ENCODE measurements at regions not wholly inside any gene's neighbourhood (a gene's known extent, or its start where the extent isn't known, plus 50 kb on each side); places are given as distances from the start of the nearest gene placed in this dataset.

DNA sequence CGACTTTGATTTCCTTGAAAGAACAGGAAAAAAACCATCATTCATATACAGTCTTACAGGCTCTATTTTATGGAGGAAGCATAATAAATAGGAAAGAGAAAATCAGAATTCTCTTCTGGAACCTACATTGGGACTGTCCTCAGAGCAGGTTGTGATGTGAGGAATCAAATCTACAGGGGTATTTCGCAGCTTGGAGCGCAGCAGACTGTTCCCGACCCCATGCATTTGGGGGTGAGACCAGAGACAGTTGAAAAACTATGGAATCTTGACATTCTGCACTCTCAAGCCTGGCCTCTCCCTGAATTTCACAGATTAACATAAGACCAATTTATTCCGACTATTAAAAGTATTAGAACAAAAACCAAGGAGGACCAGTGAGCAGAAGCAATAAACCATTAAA lies 93.3 kb upstream of the PRSS58 start:
- peak; percentile 57 for TF ChIP-seq EZH2 (IDR thresholded peaks at IDR 0.05; ENCODE audit: borderline replicate concordance, low read depth, low read length, poor library complexity, severe bottlenecking)
- TF ChIP-seq, protein P1, sequence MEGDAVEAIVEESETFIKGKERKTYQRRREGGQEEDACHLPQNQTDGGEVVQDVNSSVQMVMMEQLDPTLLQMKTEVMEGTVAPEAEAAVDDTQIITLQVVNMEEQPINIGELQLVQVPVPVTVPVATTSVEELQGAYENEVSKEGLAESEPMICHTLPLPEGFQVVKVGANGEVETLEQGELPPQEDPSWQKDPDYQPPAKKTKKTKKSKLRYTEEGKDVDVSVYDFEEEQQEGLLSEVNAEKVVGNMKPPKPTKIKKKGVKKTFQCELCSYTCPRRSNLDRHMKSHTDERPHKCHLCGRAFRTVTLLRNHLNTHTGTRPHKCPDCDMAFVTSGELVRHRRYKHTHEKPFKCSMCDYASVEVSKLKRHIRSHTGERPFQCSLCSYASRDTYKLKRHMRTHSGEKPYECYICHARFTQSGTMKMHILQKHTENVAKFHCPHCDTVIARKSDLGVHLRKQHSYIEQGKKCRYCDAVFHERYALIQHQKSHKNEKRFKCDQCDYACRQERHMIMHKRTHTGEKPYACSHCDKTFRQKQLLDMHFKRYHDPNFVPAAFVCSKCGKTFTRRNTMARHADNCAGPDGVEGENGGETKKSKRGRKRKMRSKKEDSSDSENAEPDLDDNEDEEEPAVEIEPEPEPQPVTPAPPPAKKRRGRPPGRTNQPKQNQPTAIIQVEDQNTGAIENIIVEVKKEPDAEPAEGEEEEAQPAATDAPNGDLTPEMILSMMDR (conservative IDR thresholded peaks at IDR 0.05; ENCODE audit: low read depth, low read length) = no peak
- intact Hi-C loops (cut with micrococcal nuclease; ENCODE audit: unreplicated experiment) = loop anchor here (1.0 kb wide), 1 partner anchor 9 kb away; no protein-coding TSS in a partner anchor
- H3K27ac ChIP-seq (ENCODE audit: low read depth, low read length, poor library complexity, severe bottlenecking) = no peak overlapping the region
- CTCF ChIA-PET = no interaction called here
- POLR2A ChIA-PET (ENCODE audit: low non-redundant PET) = no interaction called here
- H3K4me1 ChIP-seq (ENCODE audit: insufficient read depth, low read length, poor library complexity, severe bottlenecking) = no peaks in the 10 kb centered on the region
- DNase-seq (ENCODE audit: low spot score) = no peak
- H3K9me3 ChIP-seq (ENCODE audit: low read depth, low read length, poor library complexity, severe bottlenecking) = no peaks in the 10 kb centered on the region
- no peaks in the 10 kb centered on the region for H3K36me3 ChIP-seq (ENCODE audit: insufficient read depth, low read length, poor library complexity, severe bottlenecking)
- H3K4me3 ChIP-seq (ENCODE audit: low read depth, low read length, poor library complexity, severe bottlenecking) = no peak overlapping the region
- BruUV-seq (replicated peaks) = no TSS peak
- H3K27me3 ChIP-seq (replicated peaks; ENCODE audit: insufficient read depth, low read depth, low read length, poor library complexity) = peaks cover 35% of the 10 kb centered on the region

DNA sequence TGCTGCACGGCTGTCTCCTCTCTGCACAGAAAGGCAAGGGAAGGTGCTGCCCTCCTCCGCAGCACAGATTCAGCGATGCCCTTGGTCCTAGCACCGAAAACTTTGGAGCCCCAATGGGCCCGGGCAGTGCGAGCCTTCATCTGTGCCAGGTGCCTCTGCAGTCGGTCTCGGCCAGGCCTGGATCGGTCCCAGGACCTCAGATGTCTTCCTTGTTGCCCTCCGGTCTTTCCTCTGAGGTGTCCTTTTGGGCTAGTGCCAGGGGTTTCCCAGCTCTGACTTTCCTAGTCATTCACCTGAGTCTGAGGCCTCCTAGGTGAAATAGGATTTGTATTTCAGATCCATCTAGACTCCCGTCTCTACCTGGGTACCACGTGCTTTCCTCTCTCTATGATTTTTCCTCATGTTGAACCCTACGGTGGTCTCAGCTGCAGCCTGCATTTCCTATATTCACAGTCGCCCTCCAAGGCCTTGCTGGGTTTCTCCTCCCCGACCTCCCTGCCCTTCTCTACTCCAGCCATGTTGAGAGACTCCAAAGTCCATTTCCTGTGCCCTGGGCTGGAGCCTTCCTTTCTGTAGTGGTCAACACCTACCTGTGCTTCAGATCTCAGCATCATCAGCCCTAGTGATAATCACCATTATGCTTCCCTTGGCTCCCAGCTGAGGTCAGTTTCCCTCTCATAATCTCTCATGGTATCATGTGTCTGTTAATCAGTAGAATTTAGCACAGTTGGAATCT lies 92.0 kb upstream of the PRSS58 start:
- H3K4me1 ChIP-seq (ENCODE audit: insufficient read depth, low read length, poor library complexity, severe bottlenecking) = no peaks in the 10 kb centered on the region
- H3K36me3 ChIP-seq (ENCODE audit: insufficient read depth, low read length, poor library complexity, severe bottlenecking) = no peaks in the 10 kb centered on the region
- H3K9me3 ChIP-seq (ENCODE audit: low read depth, low read length, poor library complexity, severe bottlenecking) = no peaks in the 10 kb centered on the region
- intact Hi-C loops (cut with micrococcal nuclease; ENCODE audit: unreplicated experiment) = no loop called here
- no peak overlapping the region for H3K4me3 ChIP-seq (ENCODE audit: low read depth, low read length, poor library complexity, severe bottlenecking)
- BruUV-seq (replicated peaks) = no TSS peak
- POLR2A ChIA-PET (ENCODE audit: low non-redundant PET) = no interaction called here
- H3K27me3 ChIP-seq (replicated peaks; ENCODE audit: insufficient read depth, low read depth, low read length, poor library complexity) = peaks cover 37% of the 10 kb centered on the region
- H3K27ac ChIP-seq (ENCODE audit: low read depth, low read length, poor library complexity, severe bottlenecking) = no peak overlapping the region
- CTCF ChIA-PET = no interaction called here
- DNase-seq (ENCODE audit: low spot score) = no peak
- no peak for TF ChIP-seq EZH2 (IDR thresholded peaks at IDR 0.05; ENCODE audit: borderline replicate concordance, low read depth, low read length, poor library complexity, severe bottlenecking)
- TF ChIP-seq, protein P1 (conservative IDR thresholded peaks at IDR 0.05; ENCODE audit: low read depth, low read length) = no peak

DNA sequence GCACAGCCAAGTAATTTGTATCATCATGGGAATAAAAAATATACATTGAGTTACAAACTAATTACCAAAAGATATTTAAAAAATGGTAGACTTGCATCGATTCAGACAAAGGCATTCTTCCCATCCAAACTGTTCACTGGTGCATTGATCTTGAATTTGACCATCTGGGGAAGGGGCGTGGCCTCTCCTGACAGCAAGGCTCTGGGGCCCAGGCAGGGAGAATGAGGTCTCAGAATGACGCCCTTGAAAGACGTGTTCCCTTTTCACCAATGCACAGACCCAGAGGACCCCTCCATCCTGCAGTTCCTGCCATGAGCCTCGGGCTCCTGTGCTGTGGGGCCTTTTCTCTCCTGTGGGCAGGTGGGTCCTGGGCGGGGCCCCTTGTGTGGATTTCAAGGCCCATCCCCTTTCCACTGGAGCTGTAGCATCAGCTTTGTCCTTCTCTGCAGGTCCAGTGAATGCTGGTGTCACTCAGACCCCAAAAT lies 91.1 kb upstream of the PRSS58 start:
- H3K4me3 ChIP-seq (ENCODE audit: low read depth, low read length, poor library complexity, severe bottlenecking) = no peak overlapping the region
- no peaks in the 10 kb centered on the region for H3K9me3 ChIP-seq (ENCODE audit: low read depth, low read length, poor library complexity, severe bottlenecking)
- peaks cover 40% of the 10 kb centered on the region for H3K27me3 ChIP-seq (replicated peaks; ENCODE audit: insufficient read depth, low read depth, low read length, poor library complexity)
- POLR2A ChIA-PET (ENCODE audit: low non-redundant PET) = no interaction called here
- CTCF ChIA-PET = no interaction called here
- no peaks in the 10 kb centered on the region for H3K4me1 ChIP-seq (ENCODE audit: insufficient read depth, low read length, poor library complexity, severe bottlenecking)
- H3K36me3 ChIP-seq (ENCODE audit: insufficient read depth, low read length, poor library complexity, severe bottlenecking) = no peaks in the 10 kb centered on the region
- H3K27ac ChIP-seq (ENCODE audit: low read depth, low read length, poor library complexity, severe bottlenecking) = no peak overlapping the region
- TF ChIP-seq, protein P1 (conservative IDR thresholded peaks at IDR 0.05; ENCODE audit: low read depth, low read length) = no peak
- TF ChIP-seq EZH2 (IDR thresholded peaks at IDR 0.05; ENCODE audit: borderline replicate concordance, low read depth, low read length, poor library complexity, severe bottlenecking) = no peak
- DNase-seq (ENCODE audit: low spot score) = no peak
- no TSS peak for BruUV-seq (replicated peaks)
- intact Hi-C loops (cut with micrococcal nuclease; ENCODE audit: unreplicated experiment) = no loop called here
